HAP-1 (cell line): ENCODE measurements at regions not wholly inside any gene's neighbourhood (a gene's known extent, or its start where the extent isn't known, plus 50 kb on each side); places are given as distances from the start of the nearest gene placed in this dataset.

ENCODE experiments used
- DNase-seq, 2 experiments: peaks; one replicate each; pipeline ENCODE4 v3.0.0-alpha.2; 2016 to 2020; ENCODE audit warnings: low spot score in 2 of 2
- H3K27me3 ChIP-seq: fragments of 250-450 bp; sonication (Bioruptor Pico); 2 replicates; pipeline ENCODE4 v1.5.1; 2020; ENCODE audit warnings: low read depth, mild to moderate bottlenecking, moderate library complexity
- H3K36me3 ChIP-seq: fragments of 250-450 bp; sonication (Bioruptor Pico); replicated peaks from 2 replicates; pipeline ENCODE4 v1.5.1; 2020; ENCODE audit warnings: mild to moderate bottlenecking
- H3K4me1 ChIP-seq: fragments of 250-450 bp; sonication (Bioruptor Pico); 2 replicates; pipeline ENCODE4 v1.5.1; 2020; ENCODE audit warnings: mild to moderate bottlenecking
- H3K4me3 ChIP-seq: fragments of 250-450 bp; sonication (Bioruptor Pico); 2 replicates; pipeline ENCODE4 v1.5.1; 2020; ENCODE audit warnings: mild to moderate bottlenecking, moderate library complexity
- H3K9me3 ChIP-seq: fragments of 250-450 bp; sonication (Bioruptor Pico); 2 replicates; pipeline ENCODE4 v1.5.1; 2020; ENCODE audit warnings: mild to moderate bottlenecking, moderate library complexity
- in situ Hi-C: fragments of 300-500 bp; cut with MboI; formaldehyde crosslinking; loops from 3 replicates; pipeline ENCODE4 v1.14.3; 2020; ENCODE audit warnings: low sequenced_read_pairs, inconsistent platforms, mixed read lengths

GRCh38 chr3:190739641-190740185 is 122.8 kb downstream of the GMNC start:
- peaks cover 15% of the 10 kb centered on the region for H3K4me1 ChIP-seq
- in situ Hi-C loops, result no loop called here
- H3K9me3 ChIP-seq, result no peaks in the 10 kb centered on the region
- no peaks in the 10 kb centered on the region for H3K36me3 ChIP-seq
- peak in 1 of 2 experiments; percentile 27 for DNase-seq
- H3K27me3 ChIP-seq, result no peaks in the 10 kb centered on the region
- H3K4me3 ChIP-seq, result no peak overlapping the region

- in situ Hi-C loops, result no loop called here
- Histone ChIP-seq H3K4me3 (no peak overlapping the region), H3K4me1 (peaks cover 25% of the 10 kb centered on the region), H3K9me3 (no peaks in the 10 kb centered on the region), H3K27me3 (no peaks in the 10 kb centered on the region), H3K36me3 (no peaks in the 10 kb centered on the region)
- no peak for DNase-seq
Measured at GRCh38 chr3:190738636-190739155, 123.8 kb downstream of the GMNC start.

- no peaks in the 10 kb centered on the region for H3K9me3 ChIP-seq
- no peaks in the 10 kb centered on the region for H3K27me3 ChIP-seq
Measured at GRCh38 chr3:190737446-190737845, 125.0 kb downstream of the GMNC start.

GRCh38 chr3:190734490-190734889 is 128.0 kb downstream of the GMNC start:
- in situ Hi-C loops, result no loop called here
- no peaks in the 10 kb centered on the region for H3K36me3 ChIP-seq
- H3K4me1 ChIP-seq, result peaks cover 15% of the 10 kb centered on the region
- no peaks in the 10 kb centered on the region for H3K9me3 ChIP-seq
- no peak overlapping the region for H3K4me3 ChIP-seq
- H3K27me3 ChIP-seq, result no peaks in the 10 kb centered on the region
- no peak for DNase-seq

More at GRCh38 chr3:190737446-190737845, 125.0 kb downstream of the GMNC start:
- in situ Hi-C loops, result no loop called here
- no peak overlapping the region for H3K4me3 ChIP-seq
- no peaks in the 10 kb centered on the region for H3K36me3 ChIP-seq
- no peak for DNase-seq
- peaks cover 26% of the 10 kb centered on the region for H3K4me1 ChIP-seq

GRCh38 chr3:190733591-190734146 is 128.8 kb downstream of the GMNC start:
- in situ Hi-C loops, result no loop called here
- H3K9me3 ChIP-seq, result no peaks in the 10 kb centered on the region
- no peaks in the 10 kb centered on the region for H3K27me3 ChIP-seq
- H3K36me3 ChIP-seq, result no peaks in the 10 kb centered on the region
- no peak overlapping the region for H3K4me3 ChIP-seq
- DNase-seq, result no peak
- H3K4me1 ChIP-seq, result peaks cover 11% of the 10 kb centered on the region

- Histone ChIP-seq H3K4me1 (peaks cover 11% of the 10 kb centered on the region), H3K36me3 (no peaks in the 10 kb centered on the region), H3K9me3 (no peaks in the 10 kb centered on the region), H3K27me3 (no peaks in the 10 kb centered on the region), H3K4me3 (no peak overlapping the region)
- DNase-seq, result no peak
- in situ Hi-C loops, result no loop called here
Measured at GRCh38 chr3:190731596-190731995, 130.9 kb downstream of the GMNC start.

GRCh38 chr3:190728574-190729246 is 133.8 kb downstream of the GMNC start:
- DNase-seq, result no peak
- no peaks in the 10 kb centered on the region for H3K27me3 ChIP-seq

GRCh38 chr3:190722181-190722905 is 140.2 kb downstream of the GMNC start:
- in situ Hi-C loops, result no loop called here
- H3K27me3 ChIP-seq, result no peaks in the 10 kb centered on the region
- no peak for DNase-seq
- no peaks in the 10 kb centered on the region for H3K9me3 ChIP-seq
- H3K4me1 ChIP-seq, result no peaks in the 10 kb centered on the region
- no peak overlapping the region for H3K4me3 ChIP-seq
- no peaks in the 10 kb centered on the region for H3K36me3 ChIP-seq

More at GRCh38 chr3:190728574-190729246, 133.8 kb downstream of the GMNC start:
- Histone ChIP-seq H3K36me3 (no peaks in the 10 kb centered on the region), H3K9me3 (no peaks in the 10 kb centered on the region), H3K4me3 (no peak overlapping the region), H3K4me1 (peaks cover under 1% of the 10 kb centered on the region)
- in situ Hi-C loops, result no loop called here

- no peak overlapping the region for H3K4me3 ChIP-seq
- in situ Hi-C loops, result no loop called here
- no peaks in the 10 kb centered on the region for H3K36me3 ChIP-seq
- H3K27me3 ChIP-seq, result no peaks in the 10 kb centered on the region
- H3K4me1 ChIP-seq, result no peaks in the 10 kb centered on the region
- no peak for DNase-seq
- H3K9me3 ChIP-seq, result no peaks in the 10 kb centered on the region
Measured at GRCh38 chr3:190721330-190721729, 141.2 kb downstream of the GMNC start.

- H3K4me3 ChIP-seq, result no peak overlapping the region
- in situ Hi-C loops, result no loop called here
- H3K9me3 ChIP-seq, result no peaks in the 10 kb centered on the region
- no peaks in the 10 kb centered on the region for H3K27me3 ChIP-seq
- H3K4me1 ChIP-seq, result no peaks in the 10 kb centered on the region
- no peak for DNase-seq
- no peaks in the 10 kb centered on the region for H3K36me3 ChIP-seq
Measured at GRCh38 chr3:190718671-190719070, 143.8 kb downstream of the GMNC start.

GRCh38 chr3:190718097-190718496 is 144.4 kb downstream of the GMNC start:
- no peak overlapping the region for H3K4me3 ChIP-seq
- in situ Hi-C loops, result no loop called here
- H3K36me3 ChIP-seq, result no peaks in the 10 kb centered on the region
- peaks cover under 1% of the 10 kb centered on the region; the same call in 1 of the 2 replicates for H3K4me1 ChIP-seq
- DNase-seq, result no peak
- no peaks in the 10 kb centered on the region for H3K27me3 ChIP-seq
- H3K9me3 ChIP-seq, result no peaks in the 10 kb centered on the region

- peaks cover 4% of the 10 kb centered on the region; the same call in 1 of the 2 replicates for H3K4me1 ChIP-seq
- in situ Hi-C loops, result no loop called here
Measured at GRCh38 chr3:190716961-190717360, 145.5 kb downstream of the GMNC start.

GRCh38 chr3:190716211-190716610 is 146.3 kb downstream of the GMNC start:
- H3K4me1 ChIP-seq, result peaks cover 4% of the 10 kb centered on the region; the same call in 1 of the 2 replicates
- no peak overlapping the region for H3K4me3 ChIP-seq
- no peaks in the 10 kb centered on the region for H3K9me3 ChIP-seq
- in situ Hi-C loops, result no loop called here
- no peaks in the 10 kb centered on the region for H3K36me3 ChIP-seq
- no peaks in the 10 kb centered on the region for H3K27me3 ChIP-seq
- no peak for DNase-seq

More at GRCh38 chr3:190716961-190717360, 145.5 kb downstream of the GMNC start:
- DNase-seq, result no peak
- Histone ChIP-seq H3K9me3 (no peaks in the 10 kb centered on the region), H3K27me3 (no peaks in the 10 kb centered on the region), H3K4me3 (no peak overlapping the region), H3K36me3 (no peaks in the 10 kb centered on the region)

- no peak for DNase-seq
- no peaks in the 10 kb centered on the region for H3K9me3 ChIP-seq
- H3K27me3 ChIP-seq, result no peaks in the 10 kb centered on the region
- H3K4me1 ChIP-seq, result peaks cover 26% of the 10 kb centered on the region
- in situ Hi-C loops, result no loop called here
- H3K4me3 ChIP-seq, result no peak overlapping the region
- H3K36me3 ChIP-seq, result no peaks in the 10 kb centered on the region
Measured at GRCh38 chr3:190710723-190711122, 151.8 kb downstream of the GMNC start.
